H1 (cell line): ENCODE measurements at regions not wholly inside any gene's neighbourhood (a gene's known extent, or its start where the extent isn't known, plus 50 kb on each side); places are given as distances from the start of the nearest gene placed in this dataset.

Source experiments
- CTCF ChIA-PET: fragments of 300-600 bp; sonication (Branson Sonifier 250); formaldehyde crosslinking; loops from one replicate; lab custom pipeline; 2021; ENCODE audit not compliant: partially characterized antibody; lab: Charles Lee
- POLR2A ChIA-PET: fragments of 300-600 bp; sonication (Branson Sonifier 250); formaldehyde crosslinking; loops from one replicate; lab custom pipeline; 2021; ENCODE audit warnings: inconsistent platforms; ENCODE audit not compliant: partially characterized antibody; lab: Charles Lee
- DNase-seq, 2 experiments: peaks; one replicate each; pipeline versions ENCODE4 v3.0.0 to v3.0.0-alpha.2; 2010 to 2022; ENCODE audit warnings: low spot score in 2 of 2, low read depth in 1 of 2, mixed read lengths in 1 of 2
- FAIRE-seq: peaks from 2 replicates; lab custom pipeline; 2011; peaks lifted over from hg19 to GRCh38; lab: Jason Lieb, UNC
- H2AFZ ChIP-seq: 2 replicates; pipeline ENCODE4 v1.8.1; 2012; ENCODE audit warnings: low read length, inconsistent platforms
- H2AK5ac ChIP-seq: 2 replicates; pipeline ENCODE4 v1.6.1; 2013; ENCODE audit warnings: low read depth, low read length
- H2BK120ac ChIP-seq: replicated peaks from 2 replicates; pipeline ENCODE3; 2013; ENCODE audit warnings: low read depth, low read length, inconsistent platforms
- H2BK12ac ChIP-seq: 2 replicates; pipeline ENCODE4 v1.6.1; 2013; ENCODE audit warnings: low read depth, low read length
- H2BK15ac ChIP-seq: 2 replicates; pipeline ENCODE4 v1.6.1; 2013; ENCODE audit warnings: low read length
- H2BK20ac ChIP-seq: 2 replicates; pipeline ENCODE4 v1.6.1; 2013; ENCODE audit warnings: low read length
- H2BK5ac ChIP-seq: 2 replicates; pipeline ENCODE4 v1.6.1; 2013; ENCODE audit warnings: low read depth, low read length
- H3K14ac ChIP-seq: 2 replicates; pipeline ENCODE4 v1.6.1; 2013; ENCODE audit warnings: inconsistent platforms; ENCODE audit not compliant: insufficient read length
- H3K18ac ChIP-seq: 2 replicates; pipeline ENCODE4 v1.6.1; 2013; ENCODE audit warnings: low read length; ENCODE audit errors: extremely low read depth
- H3K23ac ChIP-seq: 2 replicates; pipeline ENCODE4 v1.6.1; 2013; ENCODE audit warnings: inconsistent platforms; ENCODE audit not compliant: insufficient read length
- H3K23me2 ChIP-seq: 2 replicates; pipeline ENCODE4 v1.6.1; 2013; ENCODE audit warnings: low read depth, low read length
- H3K27ac ChIP-seq: 2 replicates; pipeline ENCODE4 v1.6.1; 2011; ENCODE audit warnings: low read depth, low read length, inconsistent platforms
- H3K27me3 ChIP-seq, 4 experiments: replicated peaks in 1 of 4; 1 replicate in 1 of 4; 2 replicates in 3 of 4; pipeline versions ENCODE4 v1.6.1 to v1.8.1; 2011 to 2013; ENCODE audit warnings: low read length in 3 of 4, mild to moderate bottlenecking in 3 of 4, inconsistent platforms in 2 of 4, mixed read lengths in 2 of 4, moderate library complexity in 1 of 4; ENCODE audit not compliant: control insufficient read depth in 3 of 4, insufficient read depth in 3 of 4; ENCODE audit errors: extremely low read depth in 1 of 4
- H3K36me3 ChIP-seq, 4 experiments: 2 replicates each; pipeline versions ENCODE4 v1.6.1 to v1.8.1; 2011 to 2013; ENCODE audit warnings: mild to moderate bottlenecking in 4 of 4, low read length in 3 of 4, moderate library complexity in 2 of 4, control low read depth in 1 of 4, inconsistent platforms in 1 of 4; ENCODE audit not compliant: insufficient read depth in 4 of 4, control insufficient read depth in 2 of 4
- H3K4ac ChIP-seq: replicated peaks from 2 replicates; pipeline ENCODE3; 2013; ENCODE audit warnings: low read length, low read depth, mixed read lengths, inconsistent platforms; ENCODE audit not compliant: insufficient read length
- H3K4me1 ChIP-seq, 4 experiments: replicated peaks in 1 of 4; 1 replicate in 1 of 4; 2 replicates in 3 of 4; pipeline versions ENCODE4 v1.6.1 to v1.8.1; 2011 to 2013; ENCODE audit warnings: low read length in 3 of 4, inconsistent platforms in 2 of 4, mixed read lengths in 1 of 4; ENCODE audit not compliant: insufficient read depth in 4 of 4, control insufficient read depth in 3 of 4
- H3K4me2 ChIP-seq, 2 experiments: 2 replicates each; pipeline versions ENCODE4 v1.6.1 to v1.8.1; 2011 to 2013; ENCODE audit warnings: low read depth in 2 of 2, low read length in 2 of 2, control low read depth in 1 of 2, inconsistent platforms in 1 of 2, mild to moderate bottlenecking in 1 of 2; ENCODE audit not compliant: insufficient read depth in 1 of 2
- H3K4me3 ChIP-seq, 4 experiments: fragments of 200-600, 300-600 bp in 1 of 4; sonication (generic), shearing (Covaris generic), sonication (Bioruptor Twin) in 1 of 4; 2 replicates each; pipeline versions ENCODE4 v1.5.1 to v1.8.1; 2011 to 2016; ENCODE audit warnings: low read length in 4 of 4, low read depth in 3 of 4, control low read depth in 2 of 4, inconsistent platforms in 2 of 4, mild to moderate bottlenecking in 2 of 4, mixed read lengths in 1 of 4, moderate library complexity in 1 of 4; ENCODE audit not compliant: insufficient read depth in 2 of 4; ENCODE audit errors: extremely low read depth in 1 of 4
- H3K56ac ChIP-seq: replicated peaks from 2 replicates; pipeline ENCODE3; 2013; ENCODE audit warnings: low read depth, mild to moderate bottlenecking, mixed read lengths, low read length, inconsistent platforms; ENCODE audit not compliant: insufficient read length
- H3K79me1 ChIP-seq: 2 replicates; pipeline ENCODE4 v1.6.1; 2013; ENCODE audit warnings: low read depth, low read length, control low read depth
- H3K79me2 ChIP-seq, 2 experiments: 2 replicates each; pipeline versions ENCODE4 v1.6.1 to v1.8.1; 2012 to 2013; ENCODE audit warnings: low read length in 2 of 2, mild to moderate bottlenecking in 2 of 2, inconsistent platforms in 1 of 2; ENCODE audit not compliant: insufficient read depth in 2 of 2, control insufficient read depth in 1 of 2
- H3K9ac ChIP-seq, 4 experiments: replicated peaks in 1 of 4; 1 replicate in 1 of 4; 2 replicates in 3 of 4; pipeline versions ENCODE4 v1.6.1 to v1.8.1; 2011 to 2013; ENCODE audit warnings: low read depth in 3 of 4, low read length in 3 of 4, control low read depth in 2 of 4, mild to moderate bottlenecking in 2 of 4, moderate library complexity in 2 of 4, inconsistent platforms in 1 of 4; ENCODE audit errors: extremely low read depth in 1 of 4
- H3K9me3 ChIP-seq, 2 experiments: 2 replicates each; pipeline versions ENCODE4 v1.6.1 to v1.8.1; 2012 to 2013; ENCODE audit warnings: mild to moderate bottlenecking in 2 of 2, moderate library complexity in 2 of 2, control low read depth in 1 of 2, inconsistent platforms in 1 of 2, low read depth in 1 of 2, low read length in 1 of 2, mixed read lengths in 1 of 2; ENCODE audit not compliant: insufficient read depth in 2 of 2
- H4K20me1 ChIP-seq, 2 experiments: replicated peaks in 1 of 2; 2 replicates each; pipeline versions ENCODE3 to v1.8.1; 2011 to 2013; ENCODE audit warnings: inconsistent platforms in 2 of 2, low read length in 2 of 2, mild to moderate bottlenecking in 1 of 2; ENCODE audit not compliant: insufficient read depth in 2 of 2, control insufficient read depth in 1 of 2
- H4K5ac ChIP-seq: 2 replicates; pipeline ENCODE4 v1.6.1; 2013; ENCODE audit warnings: low read length, low read depth, mixed read lengths, inconsistent platforms; ENCODE audit not compliant: insufficient read length
- H4K8ac ChIP-seq: 2 replicates; pipeline ENCODE4 v1.8.0; 2013; ENCODE audit warnings: mild to moderate bottlenecking, moderate library complexity, low read length, inconsistent platforms; ENCODE audit not compliant: insufficient read depth; ENCODE audit errors: extremely low read depth
- H4K91ac ChIP-seq: replicated peaks from 2 replicates; pipeline ENCODE3; 2013; ENCODE audit warnings: low read length, mixed read lengths, inconsistent platforms; ENCODE audit not compliant: insufficient read length
- ASH2L ChIP-seq: fragments of 200-600, 300-600 bp; sonication (generic); IDR thresholded peaks from one replicate; pipeline ENCODE4 v1.7.1; 2017; ENCODE audit warnings: low read length
- BCL11A ChIP-seq, 2 experiments: IDR thresholded peaks; one replicate each; pipeline ENCODE4 v1.6.1; 2011; ENCODE audit warnings: low read depth in 2 of 2, low read length in 2 of 2, mild to moderate bottlenecking in 2 of 2
- JUN ChIP-seq: IDR thresholded peaks from 2 replicates; pipeline ENCODE4 v1.6.1; 2011; ENCODE audit warnings: low read depth, mild to moderate bottlenecking, improper control_type of control experiment, low read length
- KDM5A ChIP-seq: fragments of 200-600 bp; IDR thresholded peaks from 2 replicates; pipeline ENCODE4 v1.7.1; 2012; ENCODE audit warnings: mild to moderate bottlenecking, low read length, inconsistent platforms, mixed read lengths
- POU5F1 ChIP-seq: IDR thresholded peaks from 2 replicates; pipeline ENCODE4 v1.6.1; 2011; ENCODE audit warnings: low read depth, mild to moderate bottlenecking, low read length, moderate library complexity
- SIN3A ChIP-seq, 2 experiments: IDR thresholded peaks in 1 of 2; conservative IDR thresholded peaks in 1 of 2; 2 replicates each; pipeline ENCODE4 v1.6.1; 2011 to 2012; ENCODE audit warnings: low read length in 2 of 2, improper control_type of control experiment in 1 of 2, low read depth in 1 of 2, mild to moderate bottlenecking in 1 of 2
- TAF1 ChIP-seq: IDR thresholded peaks from 2 replicates; pipeline ENCODE4 v1.6.1; 2011; ENCODE audit warnings: mild to moderate bottlenecking, low read depth, low read length
- TCF12 ChIP-seq: IDR thresholded peaks from 2 replicates; pipeline ENCODE4 v1.6.1; 2011; ENCODE audit warnings: low read depth, mild to moderate bottlenecking, low read length
- WGBS, 2 experiments: shearing (Covaris generic) in 1 of 2; methylation state at CpG; one replicate each; pipeline versions ENCODE4 v1.1.6 to v1.1.7; 2013 to 2015; ENCODE audit warnings: low lambda C conversion rate in 2 of 2, mixed read lengths in 2 of 2, inconsistent platforms in 1 of 2, low coverage in 1 of 2, missing lambda C conversion rate in 1 of 2; ENCODE audit not compliant: insufficient replicate concordance in 2 of 2, insufficient coverage in 1 of 2, insufficient read length in 1 of 2; ENCODE audit errors: extremely low coverage in 1 of 2, missing lambda C conversion rate in 1 of 2; 5-methylcytosine and 5-hydroxymethylcytosine counted together

GRCh38 chr1:43008115-43009060 lies 49.7 kb upstream of the SLC2A1 start:
- peaks cover 21 to 41% (median 28%) of the 10 kb centered on the region in 4 experiments for H3K4me1 ChIP-seq
- H3K4me2 ChIP-seq, result peak overlapping the region; percentile 55 to 62
- no peak for TF ChIP-seq JUN
- TF ChIP-seq SIN3A (conservative IDR thresholded peaks at IDR 0.05 in 1 of 2, IDR thresholded peaks at IDR 0.05 in 1 of 2; ENCODE audit: low read depth in 1 of 2, low read length in 2 of 2), result peak in 1 of 2 experiments; percentile 65; a peak in 2 of 4 replicates
- TF ChIP-seq POU5F1, result peak; percentile 94; the same call in 1 of the 2 replicates
- TF ChIP-seq TCF12, result peak; percentile 92
- peak; percentile 37 for TF ChIP-seq TAF1
- peak in 1 of 2 experiments; percentile 80 for TF ChIP-seq BCL11A (IDR thresholded peaks at IDR 0.05; ENCODE audit: low read depth in 2 of 2, low read length in 2 of 2)
- peak; percentile 84 for TF ChIP-seq ASH2L
- TF ChIP-seq KDM5A, result no peak

More at GRCh38 chr1:43008115-43009060, 49.7 kb upstream of the SLC2A1 start:
- no peak overlapping the region for H2AFZ ChIP-seq
- H3K23ac ChIP-seq, result no peak overlapping the region
- 8% methylated on average over 30 of the region's 30 CpGs; no CpG with 5 or more reads in 1 of the 2 experiments for WGBS, 2 experiments
- FAIRE-seq (peak; percentile 100), DNase-seq (peak; percentile 87 to 99)
- peak overlapping the region; percentile 100 for H3K4ac ChIP-seq
- H3K79me1 ChIP-seq, result no peaks in the 10 kb centered on the region
- H3K9me3 ChIP-seq, result no peaks in the 10 kb centered on the region
- H4K91ac ChIP-seq, result peak overlapping the region; percentile 100
- H4K8ac ChIP-seq, result peak overlapping the region; percentile 99
- H2BK12ac ChIP-seq, result peak overlapping the region; percentile 91
- peak overlapping the region; percentile 100 for H2BK5ac ChIP-seq
- no peaks in the 10 kb centered on the region for H4K20me1 ChIP-seq
- H3K23me2 ChIP-seq, result no peaks in the 10 kb centered on the region; the same call in 1 of the 2 replicates
- peak overlapping the region; percentile 95 for H4K5ac ChIP-seq
- H3K56ac ChIP-seq, result peak overlapping the region; percentile 97
- peak overlapping the region; percentile 85 for H2BK120ac ChIP-seq
- H2AK5ac ChIP-seq, result peak overlapping the region; percentile 96
- peak overlapping the region; percentile 99 for H3K18ac ChIP-seq
- peak overlapping the region; percentile 100 for H2BK20ac ChIP-seq
- peak overlapping the region; percentile 96 for H3K27ac ChIP-seq
- H3K79me2 ChIP-seq, result no peaks in the 10 kb centered on the region
- peak overlapping the region in 3 of 4 experiments; percentile 68 to 85 (median 82); a peak in 6 of 7 replicates for H3K9ac ChIP-seq
- CTCF ChIA-PET, result interaction anchor here (0.7 to 1.4 kb wide), 5 partner anchors 46 to 135 kb away, joined by 3 to 6 read pairs (median 3); no protein-coding TSS in a partner anchor
- H3K14ac ChIP-seq, result peak overlapping the region; percentile 84
- no peaks in the 10 kb centered on the region for H3K36me3 ChIP-seq
- H3K4me3 ChIP-seq, result peak overlapping the region in 3 of 4 experiments; percentile 4 to 45 (median 7); a peak in 5 of 8 replicates
- POLR2A ChIA-PET, result interaction anchor here (0.6 to 7.6 kb wide), 35 partner anchors 9 to 1024 kb away, joined by 3 to 140 read pairs (median 4); partner anchors contain the start of genes SLC2A1, SLC6A9 and ZNF691
- no peaks in the 10 kb centered on the region for H3K27me3 ChIP-seq
- no peak overlapping the region for H2BK15ac ChIP-seq
